ENCODE measurements at regions not wholly inside any gene's neighbourhood (a gene's known extent, or its start where the extent isn't known, plus 50 kb on each side); places are given as distances from the start of the nearest gene placed in this dataset.

GRCh38 chr14:34228650-34228976, 233.4 kb downstream of the SPTSSA start:
- TF ChIP-seq CTCF (IDR thresholded peaks at IDR 0.05) (no peak), EZH2phosphoT487 (IDR thresholded peaks at IDR 0.05) (no peak), EZH2 (IDR thresholded peaks at IDR 0.05) (no peak)
